ENCODE measurements at regions not wholly inside any gene's neighbourhood (a gene's known extent, or its start where the extent isn't known, plus 50 kb on each side); places are given as distances from the start of the nearest gene placed in this dataset.

DNA sequence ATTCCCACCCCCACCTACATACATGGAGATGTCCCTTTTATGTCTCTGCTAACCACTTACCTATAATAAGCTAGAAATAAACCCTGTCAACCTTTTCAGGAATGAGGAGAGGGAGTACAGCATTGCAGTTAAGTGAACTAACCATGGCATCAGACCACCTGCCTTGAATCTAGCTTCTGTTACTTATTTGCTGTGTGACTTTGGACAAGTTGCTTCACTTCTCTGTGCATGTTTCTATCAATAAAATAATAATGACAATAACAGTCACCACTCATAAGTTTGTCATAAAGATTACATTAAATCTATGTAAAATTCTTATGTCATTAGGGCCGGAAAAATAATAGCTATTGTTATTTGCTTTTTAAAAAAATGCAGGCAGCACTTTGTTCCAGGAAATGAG is 881.1 kb upstream of the AUTS2 start:
- TF ChIP-seq, protein P1, sequence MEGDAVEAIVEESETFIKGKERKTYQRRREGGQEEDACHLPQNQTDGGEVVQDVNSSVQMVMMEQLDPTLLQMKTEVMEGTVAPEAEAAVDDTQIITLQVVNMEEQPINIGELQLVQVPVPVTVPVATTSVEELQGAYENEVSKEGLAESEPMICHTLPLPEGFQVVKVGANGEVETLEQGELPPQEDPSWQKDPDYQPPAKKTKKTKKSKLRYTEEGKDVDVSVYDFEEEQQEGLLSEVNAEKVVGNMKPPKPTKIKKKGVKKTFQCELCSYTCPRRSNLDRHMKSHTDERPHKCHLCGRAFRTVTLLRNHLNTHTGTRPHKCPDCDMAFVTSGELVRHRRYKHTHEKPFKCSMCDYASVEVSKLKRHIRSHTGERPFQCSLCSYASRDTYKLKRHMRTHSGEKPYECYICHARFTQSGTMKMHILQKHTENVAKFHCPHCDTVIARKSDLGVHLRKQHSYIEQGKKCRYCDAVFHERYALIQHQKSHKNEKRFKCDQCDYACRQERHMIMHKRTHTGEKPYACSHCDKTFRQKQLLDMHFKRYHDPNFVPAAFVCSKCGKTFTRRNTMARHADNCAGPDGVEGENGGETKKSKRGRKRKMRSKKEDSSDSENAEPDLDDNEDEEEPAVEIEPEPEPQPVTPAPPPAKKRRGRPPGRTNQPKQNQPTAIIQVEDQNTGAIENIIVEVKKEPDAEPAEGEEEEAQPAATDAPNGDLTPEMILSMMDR (IDR thresholded peaks at IDR 0.05): no peak
- no peak for TF ChIP-seq POLR2A (IDR thresholded peaks at IDR 0.05)
- TF ChIP-seq EP300 (IDR thresholded peaks at IDR 0.05): no peak

Measured in ovary (tissue), 3 donors.